Fibroblast of pulmonary artery (primary cell): ENCODE measurements at regions not wholly inside any gene's neighbourhood (a gene's known extent, or its start where the extent isn't known, plus 50 kb on each side); places are given as distances from the start of the nearest gene placed in this dataset.

Experiments
- DNase-seq: peaks from one replicate; pipeline ENCODE4 v3.0.0-alpha.2; 2010; ENCODE audit warnings: low read depth
- H3K4me3 ChIP-seq: replicated peaks from 2 replicates; pipeline ENCODE4 v1.5.1; 2011; ENCODE audit warnings: low read depth, mild to moderate bottlenecking, control low read depth, low read length, moderate library complexity
- CTCF ChIP-seq: IDR thresholded peaks from 2 replicates; pipeline ENCODE4 v1.5.1; 2011; ENCODE audit warnings: mild to moderate bottlenecking, control low read depth, low read length, inconsistent platforms; ENCODE audit errors: missing control alignments

- H3K4me3 ChIP-seq: no peak overlapping the region
- no peak for TF ChIP-seq CTCF
- DNase-seq: no peak
These were observed 219.0 kb upstream of the DSEL start for GRCh38 chr18:67735506-67735905.

GRCh38 chr18:67733088-67733487 is 216.6 kb upstream of the DSEL start:
- peak; percentile 48 for DNase-seq
- H3K4me3 ChIP-seq: no peak overlapping the region
- no peak for TF ChIP-seq CTCF

GRCh38 chr18:67731851-67732250 is 215.3 kb upstream of the DSEL start:
- no peak for TF ChIP-seq CTCF
- H3K4me3 ChIP-seq: no peak overlapping the region
- DNase-seq: peak; percentile 16

GRCh38 chr18:67730886-67731285 is 214.4 kb upstream of the DSEL start:
- TF ChIP-seq CTCF: no peak
- DNase-seq: peak; percentile 45

GRCh38 chr18:67728364-67728763 is 211.8 kb upstream of the DSEL start:
- no peak for TF ChIP-seq CTCF
- no peak overlapping the region for H3K4me3 ChIP-seq
- DNase-seq: no peak

More at GRCh38 chr18:67730886-67731285, 214.4 kb upstream of the DSEL start:
- H3K4me3 ChIP-seq: no peak overlapping the region

GRCh38 chr18:67726882-67727281 is 210.4 kb upstream of the DSEL start:
- no peak overlapping the region for H3K4me3 ChIP-seq
- DNase-seq: no peak
- no peak for TF ChIP-seq CTCF

GRCh38 chr18:67717800-67718199 is 201.3 kb upstream of the DSEL start:
- no peak for TF ChIP-seq CTCF
- no peak overlapping the region for H3K4me3 ChIP-seq
- no peak for DNase-seq
